Fibroblast of peridontal ligament (primary cell): ENCODE measurements at regions not wholly inside any gene's neighbourhood (a gene's known extent, or its start where the extent isn't known, plus 50 kb on each side); places are given as distances from the start of the nearest gene placed in this dataset.
"Not testable (repeated sequence)": the region's sequence is repeated elsewhere in the genome, so short reads cannot be mapped to it uniquely, and the experiment has no call there.

ENCODE experiments used
- DNase-seq: peaks from one replicate; pipeline ENCODE4 v3.0.0-alpha.2; 2010; ENCODE audit errors: extremely low read depth

- DNase-seq = no peak
These were observed 608.9 kb downstream of the C6orf118 start for GRCh38 chr6:164700497-164700896.

- DNase-seq = no peak
These were observed 613.5 kb downstream of the C6orf118 start for GRCh38 chr6:164695896-164696295.

- no peak for DNase-seq
These were observed 615.0 kb downstream of the C6orf118 start for GRCh38 chr6:164694386-164694785.

GRCh38 chr6:164693944-164694343 is 615.5 kb downstream of the C6orf118 start:
- no peak for DNase-seq

GRCh38 chr6:164692772-164693510 is 616.5 kb downstream of the C6orf118 start:
- no peak for DNase-seq

GRCh38 chr6:164690702-164691500 is 618.5 kb downstream of the C6orf118 start:
- no peak for DNase-seq

- no peak for DNase-seq
These were observed 619.2 kb downstream of the C6orf118 start for GRCh38 chr6:164690241-164690640.

GRCh38 chr6:164665328-164665727 is 644.1 kb downstream of the C6orf118 start:
- DNase-seq = no peak

GRCh38 chr6:164663634-164664033 is 645.8 kb downstream of the C6orf118 start:
- DNase-seq = no peak

- no peak for DNase-seq
These were observed 647.7 kb downstream of the C6orf118 start for GRCh38 chr6:164661716-164662115.

- DNase-seq = no peak
These were observed 648.6 kb downstream of the C6orf118 start for GRCh38 chr6:164660781-164661180.

- DNase-seq = no peak
These were observed 668.4 kb downstream of the C6orf118 start for GRCh38 chr6:164640956-164641355.

- no peak for DNase-seq
These were observed 681.0 kb downstream of the C6orf118 start for GRCh38 chr6:164628302-164628931.

GRCh38 chr6:164616917-164617524 is 692.4 kb downstream of the C6orf118 start:
- no peak for DNase-seq

- no peak for DNase-seq
These were observed 696.7 kb downstream of the C6orf118 start for GRCh38 chr6:164612751-164613150.

- DNase-seq = not testable (repeated sequence)
These were observed 698.5 kb downstream of the C6orf118 start for GRCh38 chr6:164610859-164611258.

GRCh38 chr6:164602415-164602814 is 707.0 kb downstream of the C6orf118 start:
- DNase-seq = not testable (repeated sequence)

GRCh38 chr6:164581563-164581962 is 727.8 kb downstream of the C6orf118 start:
- DNase-seq = no peak

- no peak for DNase-seq
These were observed 730.4 kb downstream of the C6orf118 start for GRCh38 chr6:164579035-164579434.

GRCh38 chr6:164578616-164579015 is 730.8 kb downstream of the C6orf118 start:
- no peak for DNase-seq

GRCh38 chr6:164570801-164571200 is 738.6 kb downstream of the C6orf118 start:
- DNase-seq = no peak

- DNase-seq = no peak
These were observed 739.9 kb downstream of the C6orf118 start for GRCh38 chr6:164569509-164569908.
